OCI-LY7 (cell line): ENCODE measurements at regions not wholly inside any gene's neighbourhood (a gene's known extent, or its start where the extent isn't known, plus 50 kb on each side); places are given as distances from the start of the nearest gene placed in this dataset.

Experiments used
- BruUV-seq: library from RNA; stranded (reverse); fragments of 400-500 nt; replicated peaks from 2 replicates; lab custom pipeline; 2021; lab: Mats Ljungman, UMichigan
- CTCF ChIA-PET: fragments of 300-600 bp; sonication (Branson Sonifier 250); formaldehyde crosslinking; loops from one replicate; lab custom pipeline; 2022; ENCODE audit warnings: antibody characterized with exemption; ENCODE audit not compliant: unreplicated experiment; lab: Charles Lee
- POLR2A ChIA-PET: fragments of 300-600 bp; sonication (Branson Sonifier 250); formaldehyde crosslinking; loops from one replicate; lab custom pipeline; 2022; ENCODE audit warnings: antibody characterized with exemption; lab: Charles Lee
- DNase-seq: peaks from one replicate; pipeline ENCODE4 v3.0.0-alpha.2; 2015; ENCODE audit warnings: low spot score
- H2AFZ ChIP-seq: fragments of 200-600 bp; sonication (generic), shearing (Covaris generic); 2 replicates; pipeline ENCODE4 v1.6.1; 2014; ENCODE audit warnings: mild to moderate bottlenecking, antibody characterized with exemption, low read length, moderate library complexity
- H3K27ac ChIP-seq: fragments of 200-600 bp; sonication (generic); 2 replicates; pipeline ENCODE4 v1.5.1; 2014; ENCODE audit warnings: mixed run types, low read depth, mild to moderate bottlenecking, moderate library complexity, low read length, inconsistent platforms; ENCODE audit not compliant: poor library complexity, severe bottlenecking
- H3K36me3 ChIP-seq: fragments of 200-600 bp; sonication (generic); 2 replicates; pipeline ENCODE4 v1.6.1; 2014; ENCODE audit warnings: mild to moderate bottlenecking, antibody characterized with exemption, low read length, moderate library complexity, mixed read lengths; ENCODE audit not compliant: insufficient read depth
- H3K4me1 ChIP-seq: fragments of 200-600 bp; sonication (generic); 2 replicates; pipeline ENCODE4 v1.5.1; 2014; ENCODE audit warnings: mild to moderate bottlenecking, low read length; ENCODE audit not compliant: insufficient read depth, poor library complexity, severe bottlenecking
- H3K4me2 ChIP-seq: fragments of 200-600 bp; sonication (generic); 2 replicates; pipeline ENCODE4 v1.6.1; 2014; ENCODE audit warnings: mild to moderate bottlenecking, low read length
- H3K4me3 ChIP-seq: fragments of 200-600 bp; sonication (generic); 2 replicates; pipeline ENCODE4 v1.5.1; 2014; ENCODE audit warnings: mild to moderate bottlenecking, low read depth, low read length; ENCODE audit not compliant: poor library complexity, severe bottlenecking
- H3K79me2 ChIP-seq: fragments of 200-600 bp; sonication (generic); 2 replicates; pipeline ENCODE4 v1.6.1; 2016; ENCODE audit warnings: low read depth, mild to moderate bottlenecking, low read length, moderate library complexity, mixed read lengths; ENCODE audit not compliant: insufficient read depth
- H3K9me2 ChIP-seq: fragments of 200-600 bp; sonication (generic); 2 replicates; pipeline ENCODE4 v1.6.1; 2016; ENCODE audit warnings: mild to moderate bottlenecking, low read length, mixed read lengths; ENCODE audit not compliant: insufficient read depth
- H3K9me3 ChIP-seq: fragments of 200-600 bp; sonication (generic); 2 replicates; pipeline ENCODE4 v1.6.1; 2014; ENCODE audit warnings: mild to moderate bottlenecking, mixed run types, low read length, mixed read lengths
- H4K20me1 ChIP-seq: fragments of 200-600 bp; sonication (generic); 2 replicates; pipeline ENCODE4 v1.6.1; 2014; ENCODE audit warnings: mild to moderate bottlenecking, antibody characterized with exemption, low read length, moderate library complexity, mixed read lengths; ENCODE audit not compliant: insufficient read depth
- CTCF ChIP-seq: fragments of 200-600 bp; sonication (generic); conservative IDR thresholded peaks from 2 replicates; pipeline ENCODE4 v1.5.1; 2014; ENCODE audit warnings: mild to moderate bottlenecking, antibody characterized with exemption, low read length, moderate library complexity, mixed read lengths
- EZH2phosphoT487 ChIP-seq: fragments of 200-600 bp; sonication (generic); IDR thresholded peaks from 2 replicates; pipeline ENCODE4 v1.6.1; 2018; ENCODE audit warnings: low read depth, borderline replicate concordance, mild to moderate bottlenecking, mixed run types, antibody characterized with exemption, low read length, moderate library complexity, mixed read lengths
- intact Hi-C: fragments of 100-400 bp; cut with micrococcal nuclease; formaldehyde crosslinking; loops from one replicate; pipeline ENCODE4 v1.10.0; 2022; ENCODE audit not compliant: unreplicated experiment

GRCh38 chr2:215854008-215854407, 159.3 kb downstream of the MREG start:
- Histone ChIP-seq H3K4me1 (no peaks in the 10 kb centered on the region), H3K4me2 (no peak overlapping the region), H3K27ac (no peak overlapping the region), H3K4me3 (no peak overlapping the region), H3K9me2 (no peaks in the 10 kb centered on the region), H3K79me2 (no peaks in the 10 kb centered on the region), H3K9me3 (no peaks in the 10 kb centered on the region), H2AFZ (no peak overlapping the region), H4K20me1 (no peaks in the 10 kb centered on the region), H3K36me3 (no peaks in the 10 kb centered on the region)
- no peak for TF ChIP-seq CTCF
- TF ChIP-seq EZH2phosphoT487 = no peak
- CTCF ChIA-PET = no interaction called here
- POLR2A ChIA-PET = no interaction called here
- DNase-seq = no peak
- no TSS peak for BruUV-seq
- intact Hi-C loops = no loop called here

- no peaks in the 10 kb centered on the region for H3K9me3 ChIP-seq
- no peaks in the 10 kb centered on the region for H3K4me1 ChIP-seq
- H2AFZ ChIP-seq = no peak overlapping the region
- no peak for DNase-seq
- no peaks in the 10 kb centered on the region for H4K20me1 ChIP-seq
- no peak overlapping the region for H3K4me3 ChIP-seq
- intact Hi-C loops = no loop called here
- H3K79me2 ChIP-seq = no peaks in the 10 kb centered on the region
- no peak for TF ChIP-seq EZH2phosphoT487
- TF ChIP-seq CTCF = no peak
- CTCF ChIA-PET = no interaction called here
- H3K36me3 ChIP-seq = no peaks in the 10 kb centered on the region
- no TSS peak for BruUV-seq
- no peak overlapping the region for H3K27ac ChIP-seq
- POLR2A ChIA-PET = no interaction called here
- no peak overlapping the region for H3K4me2 ChIP-seq
- H3K9me2 ChIP-seq = no peaks in the 10 kb centered on the region
Observed at GRCh38 chr2:215851696-215852095, 161.7 kb downstream of the MREG start.

- H4K20me1 ChIP-seq = no peaks in the 10 kb centered on the region
- ChIA-PET CTCF (no interaction called here), POLR2A (interaction anchor here (0.6 to 1.6 kb wide), 3 partner anchors 10 to 389 kb away, joined by 3 to 5 read pairs (median 3); no protein-coding TSS in a partner anchor)
- H3K9me3 ChIP-seq = no peaks in the 10 kb centered on the region
- no peak overlapping the region for H3K4me2 ChIP-seq
- intact Hi-C loops = no loop called here
- no TSS peak for BruUV-seq
- DNase-seq = no peak
- TF ChIP-seq EZH2phosphoT487 (no peak), CTCF (no peak)
- H3K79me2 ChIP-seq = no peaks in the 10 kb centered on the region
- H3K4me3 ChIP-seq = no peak overlapping the region
- H3K4me1 ChIP-seq = peaks cover 2% of the 10 kb centered on the region
- no peaks in the 10 kb centered on the region for H3K36me3 ChIP-seq
- H2AFZ ChIP-seq = no peak overlapping the region
- no peaks in the 10 kb centered on the region for H3K9me2 ChIP-seq
- H3K27ac ChIP-seq = no peak overlapping the region
Observed at GRCh38 chr2:215851082-215851481, 162.3 kb downstream of the MREG start.
